ENCODE measurements at regions not wholly inside any gene's neighbourhood (a gene's known extent, or its start where the extent isn't known, plus 50 kb on each side); places are given as distances from the start of the nearest gene placed in this dataset.

DNA sequence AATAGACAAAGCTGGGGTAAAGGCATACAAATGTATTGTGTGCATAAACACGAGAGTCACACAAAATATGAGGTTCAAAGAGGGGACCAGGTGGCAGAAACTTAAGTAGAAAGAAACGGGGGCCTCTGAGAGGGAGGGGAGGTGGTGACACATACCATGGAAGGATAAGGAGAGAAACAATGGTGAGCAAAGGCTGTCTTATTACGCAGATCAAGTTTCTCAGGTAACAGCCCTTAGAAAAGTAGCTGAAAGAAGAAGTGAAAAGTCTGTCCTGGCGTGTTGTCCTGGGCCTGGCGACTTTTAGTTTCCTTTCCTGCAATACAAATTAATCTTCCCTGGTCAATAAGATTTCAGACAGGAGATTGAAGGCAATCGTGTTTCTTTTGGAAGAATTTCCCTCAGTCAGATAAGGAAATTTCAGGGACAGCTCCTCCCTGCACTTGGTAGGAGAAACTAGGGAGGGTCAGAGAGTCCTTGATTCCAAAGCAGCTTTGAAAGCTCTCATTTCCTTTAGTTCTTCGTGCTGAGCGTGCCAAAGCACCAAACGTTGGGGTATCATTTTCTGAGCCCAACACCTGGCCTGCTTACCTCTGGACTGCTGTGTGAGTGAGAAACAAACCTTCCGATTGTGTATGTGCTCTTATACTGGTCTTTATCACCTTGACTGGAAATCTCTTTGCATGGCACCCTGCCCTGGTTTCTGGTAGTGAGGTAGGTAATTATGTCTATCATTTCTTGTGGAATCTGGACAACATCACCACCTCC lies 676.7 kb upstream of the LCORL start:
- H3K27ac ChIP-seq (ENCODE audit: extremely low read length, insufficient read depth, low read length), result no peak overlapping the region
- peaks cover 15% of the 10 kb centered on the region; the same call in 1 of the 2 replicates for H3K9me3 ChIP-seq (ENCODE audit: low read length)
- whole genome bisulfite sequencing (ENCODE audit: low lambda C conversion rate), result 4% methylated on average over 10 of the region's 10 CpGs
- DNase-seq (ENCODE audit: low spot score) (no peak), ATAC-seq (no peak), FAIRE-seq (no peak)
- intact Hi-C loops (cut with micrococcal nuclease; ENCODE audit: unreplicated experiment), result no loop called here
- no peaks in the 10 kb centered on the region for H3K4me1 ChIP-seq (ENCODE audit: insufficient read depth, low read length)
- in situ Hi-C loops (cut with HindIII; ENCODE audit: extremely low pct_ligation_motif_present, low pct_unique_long_range_greater_than_20kb), result loop anchor here (25.0 kb wide), 1 partner anchor 1564 kb away; the partner anchor contains the start of gene SLIT2
- POLR2A ChIA-PET, result no interaction called here
- no peaks in the 10 kb centered on the region for H3K27me3 ChIP-seq (ENCODE audit: control insufficient read depth in 1 of 2, insufficient read depth in 2 of 2, low read length in 2 of 2)
- no peak for TF ChIP-seq JUN (CRISPR knock-in tag; IDR thresholded peaks at IDR 0.05)
- TF ChIP-seq, protein P1, sequence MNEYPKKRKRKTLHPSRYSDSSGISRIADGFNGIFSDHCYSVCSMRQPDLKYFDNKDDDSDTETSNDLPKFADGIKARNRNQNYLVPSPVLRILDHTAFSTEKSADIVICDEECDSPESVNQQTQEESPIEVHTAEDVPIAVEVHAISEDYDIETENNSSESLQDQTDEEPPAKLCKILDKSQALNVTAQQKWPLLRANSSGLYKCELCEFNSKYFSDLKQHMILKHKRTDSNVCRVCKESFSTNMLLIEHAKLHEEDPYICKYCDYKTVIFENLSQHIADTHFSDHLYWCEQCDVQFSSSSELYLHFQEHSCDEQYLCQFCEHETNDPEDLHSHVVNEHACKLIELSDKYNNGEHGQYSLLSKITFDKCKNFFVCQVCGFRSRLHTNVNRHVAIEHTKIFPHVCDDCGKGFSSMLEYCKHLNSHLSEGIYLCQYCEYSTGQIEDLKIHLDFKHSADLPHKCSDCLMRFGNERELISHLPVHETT (CRISPR knock-in tag; conservative IDR thresholded peaks at IDR 0.05), result no peak
- TF ChIP-seq PHF5A (CRISPR knock-in tag; IDR thresholded peaks at IDR 0.05; ENCODE audit: low read depth, unreplicated experiment), result no peak
- TF ChIP-seq MTF1 (CRISPR knock-in tag; IDR thresholded peaks at IDR 0.05), result no peak
- no peak for TF ChIP-seq KDM5A (IDR thresholded peaks at IDR 0.05; ENCODE audit: borderline replicate concordance, low read length)
- TF ChIP-seq POLR2A (IDR thresholded peaks at IDR 0.05; ENCODE audit: insufficient read depth in 1 of 2, low read depth in 2 of 2, low read length in 2 of 2), result no peak
- no peak for TF ChIP-seq ZNF790 (CRISPR knock-in tag; IDR thresholded peaks at IDR 0.05; ENCODE audit: borderline replicate concordance)
- TF ChIP-seq HDAC1 (CRISPR knock-in tag; IDR thresholded peaks at IDR 0.05), result no peak
- no peak for TF ChIP-seq AHR (CRISPR knock-in tag; IDR thresholded peaks at IDR 0.05)
- TF ChIP-seq EZH2 (conservative IDR thresholded peaks at IDR 0.05; ENCODE audit: low read depth, low read length), result no peak
- no peak for TF ChIP-seq GZF1 (CRISPR knock-in tag; IDR thresholded peaks at IDR 0.05)
- no peak for TF ChIP-seq DR1 (CRISPR knock-in tag; IDR thresholded peaks at IDR 0.05)
- no peak for TF ChIP-seq MEIS1 (CRISPR knock-in tag; IDR thresholded peaks at IDR 0.05; ENCODE audit: borderline replicate concordance)
- no peak for TF ChIP-seq ZNF17 (CRISPR knock-in tag; IDR thresholded peaks at IDR 0.05)
- no peak for TF ChIP-seq ZC3H4 (CRISPR knock-in tag; IDR thresholded peaks at IDR 0.05; ENCODE audit: borderline replicate concordance)
- no peak for TF ChIP-seq HNRNPK (IDR thresholded peaks at IDR 0.05; ENCODE audit: low read depth, low read length, poor library complexity, severe bottlenecking)
- no peak for TF ChIP-seq ZNF747 (CRISPR knock-in tag; IDR thresholded peaks at IDR 0.05; ENCODE audit: borderline replicate concordance)
- no peak for TF ChIP-seq FOXP1 (IDR thresholded peaks at IDR 0.05)
- TF ChIP-seq FOXP1 (CRISPR knock-in tag; IDR thresholded peaks at IDR 0.05), result no peak
- no peaks in the 10 kb centered on the region for H4K20me1 ChIP-seq (ENCODE audit: insufficient read depth, low read length)
- H3K79me2 ChIP-seq (ENCODE audit: insufficient read depth, low read length), result no peaks in the 10 kb centered on the region
- no peaks in the 10 kb centered on the region for H3K36me3 ChIP-seq (replicated peaks in 1 of 2; ENCODE audit: control insufficient read depth in 1 of 2, insufficient read depth in 2 of 2, low read length in 2 of 2)
- CTCF ChIA-PET (ENCODE audit: low intra/inter-chr PET ratio, low total read pairs), result no interaction called here
- BruUV-seq (replicated peaks), result no TSS peak
- no peak overlapping the region for H3K9ac ChIP-seq (ENCODE audit: insufficient read depth, low read depth, low read length)
- no peak overlapping the region for H2AFZ ChIP-seq (ENCODE audit: low read length)
- no peak overlapping the region for H3K4me2 ChIP-seq (ENCODE audit: low read depth, low read length)
- no peak overlapping the region for H3K4me3 ChIP-seq (replicated peaks in 1 of 3; ENCODE audit: insufficient read depth in 1 of 3, low read depth in 2 of 3, low read length in 3 of 3)

Measured in HepG2 (cell line).